ENCODE measurements at regions not wholly inside any gene's neighbourhood (a gene's known extent, or its start where the extent isn't known, plus 50 kb on each side); places are given as distances from the start of the nearest gene placed in this dataset.

DNA sequence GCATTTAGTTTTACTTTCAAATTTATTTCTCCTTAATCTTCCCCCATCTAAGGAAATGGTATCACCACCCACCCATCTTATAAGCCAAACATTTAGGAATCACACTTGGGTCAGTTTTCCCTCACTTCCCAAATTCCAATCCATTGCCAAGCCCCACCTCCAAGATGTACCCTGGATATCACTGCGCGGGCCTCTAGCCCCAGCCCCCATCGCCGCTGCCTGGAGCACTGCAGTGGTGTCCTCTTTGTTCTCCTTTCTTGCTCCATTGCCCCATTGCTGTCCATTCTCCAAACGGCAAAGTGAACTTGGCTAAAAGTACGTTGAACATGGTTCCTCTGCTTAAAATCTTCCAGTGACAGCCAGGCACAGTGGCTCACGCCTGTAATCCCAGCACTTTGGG, 267.8 kb downstream of the SHOX2 start:
- 75% methylated on average over 7 of the region's 7 CpGs for WGBS (ENCODE audit: missing lambda C conversion rate)
- no peak for DNase-seq (ENCODE audit: low read depth in 1 of 2, low spot score in 1 of 2)
- ChIA-PET POLR2A (no interaction called here), CTCF (no interaction called here)
- no peak for FAIRE-seq
- Histone ChIP-seq H3K4me3 (no peak overlapping the region), H3K4me1 (no peaks in the 10 kb centered on the region), H3K27ac (no peak overlapping the region), H3K9me3 (no peaks in the 10 kb centered on the region), H3K4me2 (no peak overlapping the region)
- ATAC-seq: no peak
- TF ChIP-seq CBX8 (IDR thresholded peaks at IDR 0.05) (no peak), FOSB (CRISPR knock-in tag; IDR thresholded peaks at IDR 0.05) (no peak), CHD4 (IDR thresholded peaks at IDR 0.05; ENCODE audit: borderline replicate concordance) (no peak), NR3C1 (IDR thresholded peaks at IDR 0.05) (no peak), PHF8 (IDR thresholded peaks at IDR 0.05; ENCODE audit: borderline replicate concordance, low read depth) (no peak), ZNF302 (CRISPR knock-in tag; IDR thresholded peaks at IDR 0.05) (no peak), TFCP2L1 (CRISPR knock-in tag; IDR thresholded peaks at IDR 0.05) (no peak), MAFK (IDR thresholded peaks at IDR 0.05; ENCODE audit: partially characterized antibody) (no peak), CBX2 (IDR thresholded peaks at IDR 0.05; ENCODE audit: borderline replicate concordance, low read depth) (no peak)

GRCh38 chr3:157837336-157837735, 268.9 kb downstream of the SHOX2 start:
- FAIRE-seq (no peak), ATAC-seq (no peak), DNase-seq (ENCODE audit: low read depth in 1 of 2, low spot score in 1 of 2) (no peak)
- no peaks in the 10 kb centered on the region for H3K4me1 ChIP-seq
- H3K9me3 ChIP-seq: no peaks in the 10 kb centered on the region
- WGBS (ENCODE audit: missing lambda C conversion rate): 59% methylated on average over 1 of the region's 1 CpG
- ChIA-PET CTCF (no interaction called here), POLR2A (no interaction called here)
- no peak overlapping the region for H3K4me3 ChIP-seq
- no peak for TF ChIP-seq CHD4 (IDR thresholded peaks at IDR 0.05; ENCODE audit: borderline replicate concordance)
- H3K27ac ChIP-seq: no peak overlapping the region
- H3K4me2 ChIP-seq: no peak overlapping the region

DNA sequence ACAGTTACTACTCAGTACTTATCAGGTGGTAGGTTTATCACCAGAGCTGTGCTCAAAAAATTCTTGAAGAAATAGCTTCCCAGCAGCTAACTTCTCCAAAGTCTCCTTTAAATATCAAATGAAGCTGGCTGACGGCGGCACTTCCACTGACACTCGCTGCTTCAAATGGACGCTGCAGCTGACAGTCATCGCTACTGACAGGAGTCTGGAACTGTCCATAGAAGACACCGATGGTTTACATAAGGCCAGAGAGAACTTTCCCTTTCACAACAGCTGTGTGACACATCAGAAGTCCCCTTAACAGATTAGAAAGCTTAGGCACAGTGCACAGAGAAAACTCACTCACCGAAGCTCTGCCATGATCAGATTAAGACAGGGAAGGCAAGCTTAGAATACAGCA, 270.2 kb downstream of the SHOX2 start:
- CTCF ChIA-PET: no interaction called here
- no peak overlapping the region for H3K27ac ChIP-seq
- no peaks in the 10 kb centered on the region for H3K4me1 ChIP-seq
- no peak overlapping the region for H3K4me2 ChIP-seq
- no peak for DNase-seq (ENCODE audit: low read depth in 1 of 2, low spot score in 1 of 2)
- no peaks in the 10 kb centered on the region for H3K9me3 ChIP-seq
- POLR2A ChIA-PET: no interaction called here
- no peak for FAIRE-seq
- ATAC-seq: no peak
- 49% methylated on average over 7 of the region's 7 CpGs for WGBS (ENCODE audit: missing lambda C conversion rate)
- TF ChIP-seq RNF2 (IDR thresholded peaks at IDR 0.05; ENCODE audit: borderline replicate concordance, low read depth) (no peak), ZFP36 (IDR thresholded peaks at IDR 0.05; ENCODE audit: borderline replicate concordance, partially characterized antibody) (no peak), JUNB (IDR thresholded peaks at IDR 0.05) (no peak), HOXB5 (CRISPR knock-in tag; IDR thresholded peaks at IDR 0.05) (no peak), FOSB (CRISPR knock-in tag; IDR thresholded peaks at IDR 0.05) (no peak), FOXS1 (CRISPR knock-in tag; IDR thresholded peaks at IDR 0.05) (no peak), NPAS2 (CRISPR knock-in tag; IDR thresholded peaks at IDR 0.05; ENCODE audit: borderline replicate concordance) (no peak), HOXB13 (CRISPR knock-in tag; IDR thresholded peaks at IDR 0.05; ENCODE audit: low read depth) (no peak), CBX8 (IDR thresholded peaks at IDR 0.05) (no peak)
- TF ChIP-seq, protein P1, sequence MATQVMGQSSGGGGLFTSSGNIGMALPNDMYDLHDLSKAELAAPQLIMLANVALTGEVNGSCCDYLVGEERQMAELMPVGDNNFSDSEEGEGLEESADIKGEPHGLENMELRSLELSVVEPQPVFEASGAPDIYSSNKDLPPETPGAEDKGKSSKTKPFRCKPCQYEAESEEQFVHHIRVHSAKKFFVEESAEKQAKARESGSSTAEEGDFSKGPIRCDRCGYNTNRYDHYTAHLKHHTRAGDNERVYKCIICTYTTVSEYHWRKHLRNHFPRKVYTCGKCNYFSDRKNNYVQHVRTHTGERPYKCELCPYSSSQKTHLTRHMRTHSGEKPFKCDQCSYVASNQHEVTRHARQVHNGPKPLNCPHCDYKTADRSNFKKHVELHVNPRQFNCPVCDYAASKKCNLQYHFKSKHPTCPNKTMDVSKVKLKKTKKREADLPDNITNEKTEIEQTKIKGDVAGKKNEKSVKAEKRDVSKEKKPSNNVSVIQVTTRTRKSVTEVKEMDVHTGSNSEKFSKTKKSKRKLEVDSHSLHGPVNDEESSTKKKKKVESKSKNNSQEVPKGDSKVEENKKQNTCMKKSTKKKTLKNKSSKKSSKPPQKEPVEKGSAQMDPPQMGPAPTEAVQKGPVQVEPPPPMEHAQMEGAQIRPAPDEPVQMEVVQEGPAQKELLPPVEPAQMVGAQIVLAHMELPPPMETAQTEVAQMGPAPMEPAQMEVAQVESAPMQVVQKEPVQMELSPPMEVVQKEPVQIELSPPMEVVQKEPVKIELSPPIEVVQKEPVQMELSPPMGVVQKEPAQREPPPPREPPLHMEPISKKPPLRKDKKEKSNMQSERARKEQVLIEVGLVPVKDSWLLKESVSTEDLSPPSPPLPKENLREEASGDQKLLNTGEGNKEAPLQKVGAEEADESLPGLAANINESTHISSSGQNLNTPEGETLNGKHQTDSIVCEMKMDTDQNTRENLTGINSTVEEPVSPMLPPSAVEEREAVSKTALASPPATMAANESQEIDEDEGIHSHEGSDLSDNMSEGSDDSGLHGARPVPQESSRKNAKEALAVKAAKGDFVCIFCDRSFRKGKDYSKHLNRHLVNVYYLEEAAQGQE (IDR thresholded peaks at IDR 0.05): no peak
- TF ChIP-seq, protein P2, sequence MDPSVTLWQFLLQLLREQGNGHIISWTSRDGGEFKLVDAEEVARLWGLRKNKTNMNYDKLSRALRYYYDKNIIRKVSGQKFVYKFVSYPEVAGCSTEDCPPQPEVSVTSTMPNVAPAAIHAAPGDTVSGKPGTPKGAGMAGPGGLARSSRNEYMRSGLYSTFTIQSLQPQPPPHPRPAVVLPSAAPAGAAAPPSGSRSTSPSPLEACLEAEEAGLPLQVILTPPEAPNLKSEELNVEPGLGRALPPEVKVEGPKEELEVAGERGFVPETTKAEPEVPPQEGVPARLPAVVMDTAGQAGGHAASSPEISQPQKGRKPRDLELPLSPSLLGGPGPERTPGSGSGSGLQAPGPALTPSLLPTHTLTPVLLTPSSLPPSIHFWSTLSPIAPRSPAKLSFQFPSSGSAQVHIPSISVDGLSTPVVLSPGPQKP (IDR thresholded peaks at IDR 0.05; ENCODE audit: low read depth, low read length): no peak
- no peak overlapping the region for H3K4me3 ChIP-seq
